ENCODE measurements at regions not wholly inside any gene's neighbourhood (a gene's known extent, or its start where the extent isn't known, plus 50 kb on each side); places are given as distances from the start of the nearest gene placed in this dataset.

DNA sequence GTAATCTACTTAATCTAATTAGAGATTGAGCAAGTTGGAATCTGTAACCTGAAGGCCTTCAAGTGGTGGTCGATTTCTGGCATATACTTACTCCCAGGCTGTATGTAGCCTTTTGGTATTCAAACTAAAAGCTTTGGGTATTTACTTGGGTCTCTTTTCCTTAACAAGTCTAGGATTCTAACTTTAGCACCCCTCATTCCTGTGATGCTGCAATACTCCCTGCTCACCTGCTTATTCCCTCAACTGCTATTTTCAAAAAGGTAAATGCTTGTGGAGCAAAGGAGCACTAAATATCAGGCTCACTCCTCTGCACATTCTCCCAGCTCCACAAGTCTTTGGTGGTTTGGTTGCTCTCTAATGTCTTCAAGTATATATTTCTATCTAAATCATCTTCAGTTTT is 68.0 kb upstream of the CYYR1 start:
- DNase-seq = no peak

DNA sequence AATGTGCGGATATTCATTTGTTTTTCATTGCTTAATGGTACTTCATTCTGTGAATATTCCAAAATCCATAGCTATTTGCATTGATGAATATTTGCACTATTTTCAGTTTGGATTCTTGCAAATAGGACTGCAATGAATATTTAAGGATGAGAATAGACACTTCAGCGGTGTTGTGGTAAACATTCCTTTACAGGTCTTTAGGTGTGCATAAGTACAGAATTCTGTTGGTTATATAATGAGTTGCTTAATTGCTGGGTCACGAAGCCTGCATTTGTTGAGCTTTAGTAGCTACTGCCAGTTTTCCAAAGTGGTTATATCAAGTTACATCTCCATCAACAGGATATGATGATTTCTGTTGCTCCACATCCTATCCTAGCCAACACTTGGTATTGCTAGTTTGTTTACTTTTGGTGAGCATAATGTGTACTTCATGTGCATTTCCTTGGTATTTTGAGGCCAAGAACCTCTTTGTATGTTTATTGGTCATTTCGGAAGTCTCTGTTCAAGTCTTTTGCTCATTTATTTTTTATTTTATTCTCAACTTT is 64.2 kb upstream of the CYYR1 start:
- no peak for DNase-seq

DNA sequence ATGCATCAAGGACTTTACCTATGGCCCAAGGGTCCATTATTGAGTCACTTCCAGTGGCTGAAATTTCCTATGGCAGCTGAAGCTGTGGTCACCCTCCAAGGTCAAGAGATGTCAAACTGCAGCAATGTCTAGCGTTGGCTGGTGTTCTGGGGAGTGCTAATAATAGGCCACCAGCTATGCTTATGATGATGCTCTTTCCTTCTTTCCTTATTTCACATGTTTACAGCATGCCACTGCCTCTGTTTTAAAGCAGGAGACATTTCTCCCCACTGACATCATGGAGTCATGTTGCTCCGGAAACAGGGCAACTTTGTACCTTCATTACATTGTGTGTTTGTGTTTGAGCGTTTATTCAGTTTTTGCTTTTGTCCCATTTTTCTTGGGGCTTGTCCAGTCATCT is 62.6 kb upstream of the CYYR1 start:
- DNase-seq = no peak

DNA sequence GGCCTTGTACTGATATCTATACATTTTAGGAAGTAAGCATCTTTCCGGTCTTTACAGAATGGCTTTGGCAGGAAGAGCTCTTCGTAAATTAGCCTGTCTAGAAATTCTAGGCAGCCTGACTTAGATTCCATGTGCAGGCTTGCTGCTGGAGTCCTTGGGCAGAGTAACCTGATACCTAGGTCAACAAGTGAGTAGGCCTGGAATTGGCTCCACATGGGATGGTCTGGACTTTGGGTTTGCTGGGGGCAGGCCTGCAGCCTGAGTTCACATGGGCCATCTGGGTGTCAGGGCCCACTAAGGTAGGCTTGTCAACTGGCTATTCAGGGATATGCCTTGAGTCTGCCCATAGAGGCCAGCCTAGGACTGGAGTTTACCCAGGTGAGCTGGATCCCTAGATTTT is 59.6 kb upstream of the CYYR1 start:
- no peak for DNase-seq

DNA sequence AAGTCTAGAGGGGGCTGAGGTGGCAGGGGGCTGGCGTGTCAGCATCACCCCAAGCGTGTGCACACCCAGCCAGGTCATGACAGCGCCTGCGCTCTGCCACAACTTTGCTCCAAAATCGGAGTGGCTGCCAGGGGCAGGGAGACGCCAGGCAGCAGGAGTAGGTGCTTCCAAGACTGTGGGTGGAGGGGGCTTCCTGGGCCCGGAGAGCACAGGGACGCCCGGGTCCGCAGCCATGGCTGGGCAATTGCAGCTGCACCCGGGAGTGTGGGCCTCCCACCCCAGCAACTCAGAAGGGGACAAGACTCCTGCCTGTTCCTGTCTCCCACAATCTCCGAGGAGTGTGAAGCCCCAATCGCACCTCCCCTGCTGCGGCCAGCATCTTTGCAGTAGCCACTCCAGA is 53.1 kb upstream of the CYYR1 start:
- no peak for DNase-seq

- no peak for DNase-seq
Observed at GRCh38 chr21:26624983-26625519, 52.0 kb upstream of the CYYR1 start.

Measured in amniotic stem cell (primary cell).